Esophagus squamous epithelium (tissue), 5 donors: ENCODE measurements at regions not wholly inside any gene's neighbourhood (a gene's known extent, or its start where the extent isn't known, plus 50 kb on each side); places are given as distances from the start of the nearest gene placed in this dataset.

Source experiments
- DNase-seq: peaks from one replicate; lab custom pipeline; 2025; lab: John Stamatoyannopoulos, UW
- H3K27ac ChIP-seq, 4 donors: fragments of 200-600 bp; sonication (generic); one replicate each; pipeline ENCODE4 v1.5.1; 2016 to 2019; ENCODE audit warnings: mild to moderate bottlenecking in 1 of 4
- H3K27me3 ChIP-seq, 4 donors: fragments of 200-600 bp; sonication (generic); 1 replicate in 3 of 4; 2 replicates in 1 of 4; pipeline versions ENCODE4 v1.5.1 to v1.6.0; 2017 to 2021; ENCODE audit warnings: antibody characterized with exemption in 1 of 4
- H3K36me3 ChIP-seq, 3 donors: fragments of 200-600 bp; sonication (generic); one replicate each; pipeline ENCODE4 v1.5.1; 2016 to 2019
- H3K4me1 ChIP-seq, 3 donors: fragments of 200-600 bp; sonication (generic); one replicate each; pipeline ENCODE4 v1.5.1; 2017 to 2019
- H3K4me3 ChIP-seq, 4 donors: fragments of 200-600 bp; sonication (generic); 1 replicate in 3 of 4; 2 replicates in 1 of 4; pipeline ENCODE4 v1.5.1; 2016 to 2019; ENCODE audit warnings: mild to moderate bottlenecking in 2 of 4, moderate library complexity in 1 of 4
- H3K9me3 ChIP-seq, 3 donors: fragments of 200-600 bp; sonication (generic); one replicate each; pipeline ENCODE4 v1.5.1; 2016 to 2019
- CTCF ChIP-seq, 6 experiments: fragments of 450-650 bp in 4 of 6; fragments of 200-600 bp in 2 of 6; sonication (generic) in 2 of 6; IDR thresholded peaks; one replicate each; pipeline ENCODE4 v1.5.1; 2016 to 2019; ENCODE audit warnings: antibody characterized with exemption in 6 of 6, mild to moderate bottlenecking in 4 of 6, moderate library complexity in 4 of 6
- POLR2A ChIP-seq, 4 donors: fragments of 450-650 bp; IDR thresholded peaks; one replicate each; pipeline ENCODE4 v1.6.1; 2017; ENCODE audit warnings: antibody characterized with exemption in 4 of 4, mild to moderate bottlenecking in 4 of 4, moderate library complexity in 3 of 4
- WGBS, 2 donors: methylation state at CpG; one replicate each; pipeline ENCODE4 v1.1.5; 2018; 5-methylcytosine and 5-hydroxymethylcytosine counted together
- intact Hi-C: fragments of 100-400 bp; cut with DNase I; formaldehyde crosslinking; loops from one replicate; pipeline ENCODE4 v1.15.0; 2022
- donor health status: DM: yes; HTN: yes; CAD: no.

- Histone ChIP-seq H3K27ac (no peak overlapping the region), H3K9me3 (no peaks in the 10 kb centered on the region), H3K4me3 (no peak overlapping the region), H3K36me3 (no peaks in the 10 kb centered on the region), H3K27me3 (no peaks in the 10 kb centered on the region), H3K4me1 (no peaks in the 10 kb centered on the region)
- TF ChIP-seq CTCF (IDR thresholded peaks at IDR 0.05) (no peak), POLR2A (IDR thresholded peaks at IDR 0.05) (no peak)
- intact Hi-C loops: no loop called here
- WGBS, 2 donors: 40 to 81% methylated on average over 4 of the region's 4 CpGs
- no peak for DNase-seq
Measured at GRCh38 chr16:26531290-26531730, 535.4 kb upstream of the C16orf82 start.

- intact Hi-C loops: no loop called here
- Histone ChIP-seq H3K4me1 (no peaks in the 10 kb centered on the region), H3K27me3 (no peaks in the 10 kb centered on the region), H3K4me3 (no peak overlapping the region), H3K36me3 (no peaks in the 10 kb centered on the region), H3K27ac (no peak overlapping the region), H3K9me3 (no peaks in the 10 kb centered on the region)
- DNase-seq: no peak
- 44 to 55% methylated on average over 1 of the region's 1 CpG for WGBS, 2 donors
- no peak for TF ChIP-seq POLR2A (IDR thresholded peaks at IDR 0.05)
- TF ChIP-seq CTCF (IDR thresholded peaks at IDR 0.05): no peak
Measured at GRCh38 chr16:26532456-26532855, 534.3 kb upstream of the C16orf82 start.

GRCh38 chr16:26542198-26542597 is 524.5 kb upstream of the C16orf82 start:
- TF ChIP-seq CTCF (IDR thresholded peaks at IDR 0.05): no peak
- TF ChIP-seq POLR2A (IDR thresholded peaks at IDR 0.05): no peak
- Histone ChIP-seq H3K27ac (no peak overlapping the region), H3K9me3 (no peaks in the 10 kb centered on the region), H3K27me3 (peaks cover 0 to 3% (median 0%) of the 10 kb centered on the region in 4 donors), H3K36me3 (no peaks in the 10 kb centered on the region), H3K4me1 (no peaks in the 10 kb centered on the region), H3K4me3 (no peak overlapping the region)
- WGBS, 2 donors: 90 to 93% methylated on average over 5 of the region's 5 CpGs
- intact Hi-C loops: no loop called here
- no peak for DNase-seq

GRCh38 chr16:26546573-26546972 is 520.2 kb upstream of the C16orf82 start:
- no peak for DNase-seq
- intact Hi-C loops: no loop called here
- TF ChIP-seq CTCF (IDR thresholded peaks at IDR 0.05) (no peak), POLR2A (IDR thresholded peaks at IDR 0.05) (no peak)
- H3K4me3 ChIP-seq: no peak overlapping the region
- no peaks in the 10 kb centered on the region for H3K36me3 ChIP-seq
- no peaks in the 10 kb centered on the region for H3K4me1 ChIP-seq
- no peaks in the 10 kb centered on the region for H3K9me3 ChIP-seq
- H3K27me3 ChIP-seq: no peaks in the 10 kb centered on the region
- H3K27ac ChIP-seq: no peak overlapping the region
- 63 to 78% methylated on average over 2 of the region's 2 CpGs for WGBS, 2 donors

GRCh38 chr16:26547681-26548080 is 519.0 kb upstream of the C16orf82 start:
- Histone ChIP-seq H3K36me3 (no peaks in the 10 kb centered on the region), H3K27ac (no peak overlapping the region), H3K9me3 (no peaks in the 10 kb centered on the region), H3K4me1 (no peaks in the 10 kb centered on the region), H3K27me3 (no peaks in the 10 kb centered on the region), H3K4me3 (no peak overlapping the region)
- no peak for TF ChIP-seq POLR2A (IDR thresholded peaks at IDR 0.05)
- no peak for TF ChIP-seq CTCF (IDR thresholded peaks at IDR 0.05)
- no peak for DNase-seq
- WGBS, 2 donors: 68 to 77% methylated on average over 2 of the region's 2 CpGs
- intact Hi-C loops: no loop called here
